ENCODE measurements at regions not wholly inside any gene's neighbourhood (a gene's known extent, or its start where the extent isn't known, plus 50 kb on each side); places are given as distances from the start of the nearest gene placed in this dataset.

- no peaks in the 10 kb centered on the region for H3K9me3 ChIP-seq (ENCODE audit: control extremely low read depth in 1 of 3, control insufficient read depth in 2 of 3, insufficient read depth in 1 of 3, low read length in 2 of 3)
- no peaks in the 10 kb centered on the region for H3K27me3 Mint-ChIP-seq
- CTCF ChIA-PET = no interaction called here
- no peaks in the 10 kb centered on the region for H3K36me3 ChIP-seq (replicated peaks in 1 of 2; ENCODE audit: control extremely low read depth in 1 of 2, control insufficient read depth in 1 of 2, extremely low read depth in 1 of 2, insufficient read depth in 2 of 2, low read length in 1 of 2)
- no peak overlapping the region for H3K4me3 Mint-ChIP-seq
- H3K4me2 ChIP-seq (replicated peaks; ENCODE audit: low read depth, low read length, poor library complexity, severe bottlenecking) = no peak overlapping the region
- no peak overlapping the region for H3K4me3 ChIP-seq (ENCODE audit: control extremely low read depth in 1 of 5, extremely low read depth in 1 of 5, insufficient read depth in 1 of 5, low read depth in 2 of 5, low read length in 4 of 5)
- H3K27ac Mint-ChIP-seq = no peak overlapping the region
- no peaks in the 10 kb centered on the region for H3K4me1 Mint-ChIP-seq
- no peaks in the 10 kb centered on the region for H3K79me2 ChIP-seq (ENCODE audit: control insufficient read depth, insufficient read depth, low read length)
- no peaks in the 10 kb centered on the region for H3K27me3 ChIP-seq (replicated peaks in 1 of 4; ENCODE audit: control extremely low read depth in 1 of 4, control insufficient read depth in 3 of 4, insufficient read depth in 4 of 4, low read length in 3 of 4)
- no peaks in the 10 kb centered on the region for H4K20me1 ChIP-seq (ENCODE audit: control insufficient read depth, insufficient read depth, low read length, poor library complexity, severe bottlenecking)
- no peaks in the 10 kb centered on the region for H3K4me1 ChIP-seq (ENCODE audit: control insufficient read depth in 2 of 2, insufficient read depth in 2 of 2, low read length in 2 of 2)
- POLR2A ChIA-PET = no interaction called here
- DNase-seq (no peak), ATAC-seq (ENCODE audit: low read depth) (no peak)
- TF ChIP-seq, protein P1, sequence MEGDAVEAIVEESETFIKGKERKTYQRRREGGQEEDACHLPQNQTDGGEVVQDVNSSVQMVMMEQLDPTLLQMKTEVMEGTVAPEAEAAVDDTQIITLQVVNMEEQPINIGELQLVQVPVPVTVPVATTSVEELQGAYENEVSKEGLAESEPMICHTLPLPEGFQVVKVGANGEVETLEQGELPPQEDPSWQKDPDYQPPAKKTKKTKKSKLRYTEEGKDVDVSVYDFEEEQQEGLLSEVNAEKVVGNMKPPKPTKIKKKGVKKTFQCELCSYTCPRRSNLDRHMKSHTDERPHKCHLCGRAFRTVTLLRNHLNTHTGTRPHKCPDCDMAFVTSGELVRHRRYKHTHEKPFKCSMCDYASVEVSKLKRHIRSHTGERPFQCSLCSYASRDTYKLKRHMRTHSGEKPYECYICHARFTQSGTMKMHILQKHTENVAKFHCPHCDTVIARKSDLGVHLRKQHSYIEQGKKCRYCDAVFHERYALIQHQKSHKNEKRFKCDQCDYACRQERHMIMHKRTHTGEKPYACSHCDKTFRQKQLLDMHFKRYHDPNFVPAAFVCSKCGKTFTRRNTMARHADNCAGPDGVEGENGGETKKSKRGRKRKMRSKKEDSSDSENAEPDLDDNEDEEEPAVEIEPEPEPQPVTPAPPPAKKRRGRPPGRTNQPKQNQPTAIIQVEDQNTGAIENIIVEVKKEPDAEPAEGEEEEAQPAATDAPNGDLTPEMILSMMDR (IDR thresholded peaks at IDR 0.05) = no peak
- TF ChIP-seq EZH2 (IDR thresholded peaks at IDR 0.05; ENCODE audit: borderline replicate concordance, insufficient read depth, low read depth, low read length, poor library complexity, severe bottlenecking) = no peak
- H3K9ac ChIP-seq (ENCODE audit: low read length) = no peak overlapping the region
- H3K27ac ChIP-seq (ENCODE audit: low read length in 2 of 2) = no peak overlapping the region
- WGBS (ENCODE audit: insufficient coverage) = 40% methylated on average over 1 of the region's 2 CpGs
- H2AFZ ChIP-seq (ENCODE audit: insufficient read depth, low read depth, low read length, poor library complexity, severe bottlenecking) = no peak overlapping the region
- intact Hi-C loops (cut with micrococcal nuclease) = no loop called here
- H3K9me3 Mint-ChIP-seq (ENCODE audit: insufficient read depth) = no peaks in the 10 kb centered on the region
Measured at GRCh38 chr2:223176970-223177369, 125.0 kb downstream of the KCNE4 start.

GRCh38 chr2:223180463-223180862 is 128.5 kb downstream of the KCNE4 start:
- no peaks in the 10 kb centered on the region for H3K36me3 ChIP-seq (replicated peaks in 1 of 2; ENCODE audit: control extremely low read depth in 1 of 2, control insufficient read depth in 1 of 2, extremely low read depth in 1 of 2, insufficient read depth in 2 of 2, low read length in 1 of 2)
- Mint-ChIP-seq H3K27ac (no peak overlapping the region), H3K9me3 (ENCODE audit: insufficient read depth) (no peaks in the 10 kb centered on the region), H3K27me3 (no peaks in the 10 kb centered on the region), H3K4me1 (no peaks in the 10 kb centered on the region), H3K4me3 (no peak overlapping the region)
- no peak overlapping the region for H3K27ac ChIP-seq (ENCODE audit: low read length in 2 of 2)
- no peak overlapping the region for H2AFZ ChIP-seq (ENCODE audit: insufficient read depth, low read depth, low read length, poor library complexity, severe bottlenecking)
- H4K20me1 ChIP-seq (ENCODE audit: control insufficient read depth, insufficient read depth, low read length, poor library complexity, severe bottlenecking) = no peaks in the 10 kb centered on the region
- no peak for DNase-seq
- ATAC-seq (ENCODE audit: low read depth) = no peak
- H3K9me3 ChIP-seq (ENCODE audit: control extremely low read depth in 1 of 3, control insufficient read depth in 2 of 3, insufficient read depth in 1 of 3, low read length in 2 of 3) = no peaks in the 10 kb centered on the region
- H3K79me2 ChIP-seq (ENCODE audit: control insufficient read depth, insufficient read depth, low read length) = no peaks in the 10 kb centered on the region
- H3K4me2 ChIP-seq (replicated peaks; ENCODE audit: low read depth, low read length, poor library complexity, severe bottlenecking) = no peak overlapping the region
- no peaks in the 10 kb centered on the region for H3K4me1 ChIP-seq (ENCODE audit: control insufficient read depth in 2 of 2, insufficient read depth in 2 of 2, low read length in 2 of 2)
- no peak overlapping the region for H3K9ac ChIP-seq (ENCODE audit: low read length)
- CTCF ChIA-PET = no interaction called here
- H3K4me3 ChIP-seq (ENCODE audit: control extremely low read depth in 1 of 5, extremely low read depth in 1 of 5, insufficient read depth in 1 of 5, low read depth in 2 of 5, low read length in 4 of 5) = no peak overlapping the region
- intact Hi-C loops (cut with micrococcal nuclease) = no loop called here
- POLR2A ChIA-PET = no interaction called here
- WGBS (ENCODE audit: insufficient coverage) = no CpG with 5 or more reads among the region's 2 CpGs
- no peaks in the 10 kb centered on the region for H3K27me3 ChIP-seq (replicated peaks in 1 of 4; ENCODE audit: control extremely low read depth in 1 of 4, control insufficient read depth in 3 of 4, insufficient read depth in 4 of 4, low read length in 3 of 4)
- TF ChIP-seq EZH2 (IDR thresholded peaks at IDR 0.05; ENCODE audit: borderline replicate concordance, insufficient read depth, low read depth, low read length, poor library complexity, severe bottlenecking) = no peak
- TF ChIP-seq, protein P1 (IDR thresholded peaks at IDR 0.05) = no peak

Data from B cell (primary cell).